ENCODE measurements at regions not wholly inside any gene's neighbourhood (a gene's known extent, or its start where the extent isn't known, plus 50 kb on each side); places are given as distances from the start of the nearest gene placed in this dataset.

DNA sequence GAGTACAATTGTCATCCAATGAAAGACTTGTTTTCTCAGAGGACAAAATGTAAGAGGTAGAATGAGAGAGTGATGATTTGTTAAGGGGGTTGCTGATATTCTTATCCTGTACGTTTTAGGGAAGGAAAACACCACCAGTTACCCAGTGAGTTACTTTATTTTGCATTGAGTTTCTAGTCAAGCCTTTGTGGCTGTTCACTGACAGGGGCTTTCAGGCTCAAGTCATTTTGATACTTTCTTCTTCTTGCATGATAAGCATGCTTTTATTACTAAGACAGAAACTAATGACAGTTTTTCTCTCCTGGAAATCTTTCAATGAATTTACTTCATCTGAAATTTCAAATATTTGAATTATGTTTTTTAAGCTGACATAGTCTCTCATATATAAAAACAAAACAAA, 710.2 kb upstream of the POM121L12 start:
- DNase-seq = no peak

DNA sequence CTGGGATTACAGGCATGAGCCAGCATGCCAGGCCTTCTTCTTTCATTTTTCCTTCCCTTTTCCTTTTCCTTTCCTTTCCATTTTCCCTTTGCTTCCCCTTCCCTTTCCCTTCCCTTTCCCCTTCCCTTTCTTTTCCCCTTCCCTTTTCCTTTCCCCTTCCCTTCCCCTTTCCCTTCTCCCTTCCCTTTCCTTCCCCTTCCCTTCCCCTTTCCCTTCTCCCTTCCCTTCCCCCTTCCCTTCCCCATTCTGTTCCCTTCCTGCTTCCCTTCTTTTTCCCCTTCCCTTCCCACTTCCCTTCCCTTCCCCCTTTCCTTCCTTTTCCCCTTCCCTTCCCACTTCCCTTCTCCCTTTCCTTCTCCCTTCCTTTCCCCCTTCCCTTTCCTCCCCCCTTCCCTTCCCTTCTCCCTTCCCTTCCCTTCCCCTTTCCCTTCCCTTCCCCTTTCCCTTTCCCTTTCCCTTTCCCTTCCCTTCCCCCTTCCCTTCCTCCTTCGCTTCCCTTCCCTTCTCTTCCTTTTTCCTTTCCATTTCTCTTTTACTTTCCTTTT, 712.2 kb upstream of the POM121L12 start:
- DNase-seq = no peak

DNA sequence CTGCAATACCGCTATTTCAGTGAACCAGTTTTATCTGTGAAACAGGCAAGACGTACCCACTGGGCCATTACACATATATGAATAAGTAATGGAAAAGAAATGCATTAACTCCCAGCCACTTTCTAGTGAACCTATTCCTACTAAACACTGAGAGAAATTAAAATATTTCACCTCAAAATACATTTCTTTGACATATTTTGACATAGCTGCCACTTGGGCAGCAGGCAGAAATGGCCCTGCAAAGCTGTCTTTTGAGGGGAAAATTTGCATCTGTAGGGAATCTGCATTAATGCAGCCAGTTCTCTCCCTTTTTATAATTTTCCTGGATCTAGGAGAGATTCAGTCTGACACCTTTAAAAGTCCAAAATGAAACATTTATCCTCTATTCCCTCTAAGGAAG, 714.8 kb upstream of the POM121L12 start:
- no peak for DNase-seq

DNA sequence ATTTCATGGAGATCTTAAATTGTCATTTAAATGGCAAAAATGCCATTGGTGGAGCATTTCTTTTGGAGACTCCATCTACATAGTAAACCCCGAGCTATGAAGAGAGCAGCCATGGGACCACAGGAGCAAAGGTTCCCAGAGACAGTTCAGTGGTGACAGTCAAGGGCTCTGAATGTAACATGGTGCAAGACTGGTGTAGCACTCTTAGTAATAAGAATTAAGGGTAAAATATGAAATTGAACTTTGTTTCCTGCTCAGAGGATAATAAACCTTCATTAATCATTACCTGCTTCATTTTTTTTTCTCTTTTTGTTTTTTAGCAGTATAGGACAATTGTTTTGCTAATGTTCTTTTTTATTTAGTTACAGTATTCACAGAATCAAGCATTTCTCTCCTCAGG, 717.5 kb upstream of the POM121L12 start:
- no peak for DNase-seq

- DNase-seq = no peak
Measured at GRCh38 chr7:52311886-52312285, 723.5 kb upstream of the POM121L12 start.

- DNase-seq = no peak
Measured at GRCh38 chr7:52309631-52310030, 725.8 kb upstream of the POM121L12 start.

- no peak for DNase-seq
Measured at GRCh38 chr7:52302765-52303520, 732.5 kb upstream of the POM121L12 start.

GRCh38 chr7:52297128-52297527, 738.3 kb upstream of the POM121L12 start:
- DNase-seq = no peak

DNA sequence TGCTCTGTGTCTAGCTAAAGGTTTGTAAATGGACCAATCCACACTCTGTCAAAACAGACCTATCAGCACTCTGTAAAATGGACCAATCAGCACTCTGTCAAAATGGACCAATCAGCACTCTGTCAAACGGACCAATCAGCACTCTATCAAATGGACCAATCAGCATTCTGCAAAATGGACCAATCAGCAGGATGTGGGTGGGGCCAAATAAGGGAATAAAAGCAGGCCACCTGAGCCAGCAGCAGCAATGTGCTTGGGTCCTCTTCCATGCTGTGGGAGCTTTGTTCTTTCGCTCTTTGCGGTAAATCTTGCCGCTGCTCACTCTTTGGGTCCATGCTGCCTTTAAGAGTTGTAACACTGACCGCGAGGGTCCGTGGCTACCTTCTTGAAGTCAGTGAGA, 740.5 kb upstream of the POM121L12 start:
- DNase-seq = no peak

DNA sequence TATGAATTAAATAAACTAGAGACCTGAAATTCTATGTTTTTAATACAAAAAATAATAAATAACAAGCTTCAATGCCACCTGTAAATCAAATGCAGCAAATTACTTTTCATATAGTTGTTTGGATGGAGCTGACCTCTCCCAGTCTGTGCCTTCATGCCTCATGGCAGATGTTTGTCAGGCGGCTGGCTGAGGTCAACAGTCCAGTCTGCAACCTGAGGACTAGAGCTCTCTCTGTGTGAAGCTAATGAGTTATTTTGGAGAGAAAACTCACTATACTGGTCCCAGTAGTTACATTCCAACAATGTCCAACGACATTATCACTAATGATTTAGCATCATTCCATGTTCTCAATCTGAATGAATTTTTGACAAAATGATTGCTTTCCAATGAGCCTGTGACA, 746.2 kb upstream of the POM121L12 start:
- DNase-seq = no peak

DNA sequence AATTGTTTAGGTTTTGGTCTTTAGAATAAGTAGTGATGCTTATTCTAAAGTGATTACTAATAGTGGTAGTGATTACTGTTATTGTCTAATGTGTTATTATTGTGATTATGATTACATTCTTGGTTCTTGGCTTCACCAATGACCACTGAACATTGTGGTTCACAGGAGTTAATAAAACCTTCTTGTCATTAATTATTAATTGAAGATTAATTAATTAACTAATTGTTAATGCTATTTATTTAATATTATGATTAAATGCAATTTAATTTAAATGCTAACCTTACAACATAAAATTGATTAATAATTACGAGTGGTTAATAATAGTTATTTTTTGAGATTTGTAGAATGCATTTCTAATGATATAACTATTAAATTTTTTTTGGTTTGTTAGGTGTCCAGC, 747.7 kb upstream of the POM121L12 start:
- DNase-seq = no peak

- DNase-seq = no peak
Measured at GRCh38 chr7:52285689-52286088, 749.7 kb upstream of the POM121L12 start.

DNA sequence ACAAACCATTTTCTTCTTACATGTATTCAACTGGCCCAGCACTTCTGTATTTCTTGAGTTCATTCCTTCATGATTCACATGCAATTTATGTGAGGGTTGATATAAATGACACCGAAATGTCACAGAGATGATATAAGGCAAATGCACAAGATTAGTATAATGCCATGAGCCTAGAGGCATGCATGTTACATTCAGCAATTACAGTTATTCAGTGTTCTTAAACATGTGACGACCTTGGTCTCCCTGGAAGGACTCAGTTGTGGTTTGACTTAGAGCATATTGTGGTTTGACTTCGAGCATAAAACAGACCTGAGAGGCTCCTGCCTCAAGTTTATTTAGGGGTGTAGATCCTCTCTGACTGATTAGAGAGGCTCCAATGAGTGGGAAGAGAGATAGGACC, 752.1 kb upstream of the POM121L12 start:
- no peak for DNase-seq

- no peak for DNase-seq
Measured at GRCh38 chr7:52273685-52274610, 761.5 kb upstream of the POM121L12 start.

GRCh38 chr7:52271703-52272102, 763.7 kb upstream of the POM121L12 start:
- DNase-seq = no peak

GRCh38 chr7:52270301-52270700, 765.1 kb upstream of the POM121L12 start:
- no peak for DNase-seq

DNA sequence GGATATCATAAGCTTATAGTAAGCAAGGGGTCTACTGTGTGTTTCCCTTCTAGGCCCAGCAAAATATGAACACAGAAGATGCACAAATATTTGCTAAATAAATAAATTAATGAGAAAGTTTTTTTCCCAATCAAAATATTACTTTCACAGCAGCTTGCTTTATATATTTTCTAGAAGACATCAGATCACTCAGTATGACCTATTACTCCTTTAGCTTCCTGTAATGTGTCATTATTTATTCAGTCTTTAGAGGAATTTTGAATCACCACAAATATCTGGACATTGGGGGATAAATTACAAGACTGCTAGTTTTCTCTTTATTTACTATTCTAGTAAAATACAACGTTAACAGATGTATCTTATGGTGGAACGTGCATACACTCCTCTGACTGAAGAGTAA, 765.8 kb upstream of the POM121L12 start:
- DNase-seq = no peak

DNA sequence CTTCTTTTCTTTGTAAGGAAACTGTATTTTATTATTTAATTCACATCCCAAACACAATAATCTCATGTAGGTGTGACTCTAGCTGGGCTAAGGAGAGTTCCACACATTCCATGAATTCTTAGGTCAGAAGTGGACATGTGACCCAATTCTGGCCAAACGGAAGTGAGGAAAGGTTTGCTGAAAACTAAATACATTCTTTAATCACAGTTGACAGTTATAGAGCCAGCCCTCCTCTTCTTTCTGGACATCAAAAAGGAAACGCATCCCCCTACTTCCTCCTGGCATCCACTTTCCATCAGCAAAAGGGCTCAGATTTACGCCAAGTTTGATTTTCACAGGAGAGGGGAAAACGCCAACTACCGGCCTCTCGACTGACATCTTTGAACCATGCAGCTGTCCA, 774.4 kb upstream of the POM121L12 start:
- DNase-seq = no peak

- no peak for DNase-seq
Measured at GRCh38 chr7:52260046-52260665, 775.3 kb upstream of the POM121L12 start.

- no peak for DNase-seq
Measured at GRCh38 chr7:52257890-52258289, 777.5 kb upstream of the POM121L12 start.

- no peak for DNase-seq
Measured at GRCh38 chr7:52254396-52255010, 780.9 kb upstream of the POM121L12 start.

GRCh38 chr7:52253953-52254352, 781.5 kb upstream of the POM121L12 start:
- no peak for DNase-seq

DNA sequence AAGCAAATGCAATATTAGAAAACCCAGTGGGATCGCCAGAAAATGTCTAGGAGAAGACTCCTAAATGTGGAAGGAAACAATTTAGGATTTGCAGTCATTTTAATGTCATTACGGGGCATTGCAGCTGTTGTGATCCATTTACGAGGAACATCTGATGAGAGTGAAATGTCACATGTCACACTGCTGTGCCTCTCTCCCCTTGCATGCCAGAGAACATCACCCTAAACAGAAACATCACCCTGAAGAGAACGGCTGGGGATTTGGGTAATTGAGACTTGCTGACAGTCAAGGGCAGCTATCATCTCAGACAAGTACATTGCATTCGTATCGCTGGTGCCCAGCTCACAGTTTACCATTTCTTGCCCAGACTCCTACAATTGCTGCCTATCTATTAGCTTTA, 785.7 kb upstream of the POM121L12 start:
- DNase-seq = no peak
